Keratinocyte (primary cell): ENCODE measurements at regions not wholly inside any gene's neighbourhood (a gene's known extent, or its start where the extent isn't known, plus 50 kb on each side); places are given as distances from the start of the nearest gene placed in this dataset.

ENCODE experiments used
- EZH2 ChIP-seq: IDR thresholded peaks from one replicate; pipeline ENCODE4 v1.6.1; 2012; ENCODE audit warnings: inconsistent platforms, mild to moderate bottlenecking, low read length, moderate library complexity
- TF ChIP-seq, protein P1 (sequence below), 3 experiments: IDR thresholded peaks in 1 of 3; conservative IDR thresholded peaks in 1 of 3; optimal IDR thresholded peaks in 1 of 3; 2 replicates in 2 of 3; 3 replicates in 1 of 3; pipeline versions ENCODE3 to v1.5.1; 2011; ENCODE audit warnings: low read length in 3 of 3, mild to moderate bottlenecking in 3 of 3, moderate library complexity in 2 of 3, control low read depth in 1 of 3, inconsistent platforms in 1 of 3; ENCODE audit not compliant: insufficient read depth in 2 of 3; ENCODE audit errors: extremely low read depth in 1 of 3

- TF ChIP-seq EZH2, result no peak
- TF ChIP-seq, protein P1, sequence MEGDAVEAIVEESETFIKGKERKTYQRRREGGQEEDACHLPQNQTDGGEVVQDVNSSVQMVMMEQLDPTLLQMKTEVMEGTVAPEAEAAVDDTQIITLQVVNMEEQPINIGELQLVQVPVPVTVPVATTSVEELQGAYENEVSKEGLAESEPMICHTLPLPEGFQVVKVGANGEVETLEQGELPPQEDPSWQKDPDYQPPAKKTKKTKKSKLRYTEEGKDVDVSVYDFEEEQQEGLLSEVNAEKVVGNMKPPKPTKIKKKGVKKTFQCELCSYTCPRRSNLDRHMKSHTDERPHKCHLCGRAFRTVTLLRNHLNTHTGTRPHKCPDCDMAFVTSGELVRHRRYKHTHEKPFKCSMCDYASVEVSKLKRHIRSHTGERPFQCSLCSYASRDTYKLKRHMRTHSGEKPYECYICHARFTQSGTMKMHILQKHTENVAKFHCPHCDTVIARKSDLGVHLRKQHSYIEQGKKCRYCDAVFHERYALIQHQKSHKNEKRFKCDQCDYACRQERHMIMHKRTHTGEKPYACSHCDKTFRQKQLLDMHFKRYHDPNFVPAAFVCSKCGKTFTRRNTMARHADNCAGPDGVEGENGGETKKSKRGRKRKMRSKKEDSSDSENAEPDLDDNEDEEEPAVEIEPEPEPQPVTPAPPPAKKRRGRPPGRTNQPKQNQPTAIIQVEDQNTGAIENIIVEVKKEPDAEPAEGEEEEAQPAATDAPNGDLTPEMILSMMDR (optimal IDR thresholded peaks at IDR 0.05 in 1 of 3, IDR thresholded peaks at IDR 0.05 in 1 of 3, conservative IDR thresholded peaks at IDR 0.05 in 1 of 3; ENCODE audit: extremely low read depth in 1 of 3, insufficient read depth in 2 of 3, low read length in 3 of 3), result no peak
Observed at GRCh38 chr4:84224522-84224921, 274.6 kb downstream of the NKX6-1 start.
